Fibroblast of lung (primary cell): ENCODE measurements at regions not wholly inside any gene's neighbourhood (a gene's known extent, or its start where the extent isn't known, plus 50 kb on each side); places are given as distances from the start of the nearest gene placed in this dataset.

Source experiments
- CTCF ChIP-seq, 2 donors: IDR thresholded peaks in 1 of 2; conservative IDR thresholded peaks in 1 of 2; 1 replicate in 1 of 2; 2 replicates in 1 of 2; pipeline ENCODE4 v1.5.1; 2011 to 2012; ENCODE audit warnings: low read length in 2 of 2, control low read depth in 1 of 2, inconsistent platforms in 1 of 2, low read depth in 1 of 2, mild to moderate bottlenecking in 1 of 2
- EZH2 ChIP-seq: IDR thresholded peaks from 2 replicates; pipeline ENCODE4 v1.5.1; 2012; ENCODE audit warnings: low read length, control low read depth, mild to moderate bottlenecking; ENCODE audit errors: missing control alignments

GRCh38 chr2:59025157-59025757 is 784.1 kb upstream of the FANCL start:
- TF ChIP-seq CTCF (conservative IDR thresholded peaks at IDR 0.05 in 1 of 2, IDR thresholded peaks at IDR 0.05 in 1 of 2; ENCODE audit: low read depth in 1 of 2, low read length in 2 of 2) (peak; percentile 63 to 80), EZH2 (no peak)
